GM23248 (cell line): ENCODE measurements at regions not wholly inside any gene's neighbourhood (a gene's known extent, or its start where the extent isn't known, plus 50 kb on each side); places are given as distances from the start of the nearest gene placed in this dataset.

Experiments
- DNase-seq: peaks from one replicate; pipeline ENCODE4 v3.0.0-alpha.2; 2015
- H2AFZ ChIP-seq: fragments of 200-600 bp; sonication (generic); 2 replicates; pipeline ENCODE4 v1.6.1; 2016; ENCODE audit warnings: antibody characterized with exemption
- H3F3A ChIP-seq: fragments of 200-600 bp; sonication (generic); 2 replicates; pipeline ENCODE4 v1.6.1; 2016; ENCODE audit warnings: mild to moderate bottlenecking, antibody characterized with exemption, mixed run types; ENCODE audit not compliant: insufficient read depth
- H3K27ac ChIP-seq: fragments of 200-600 bp; sonication (generic); 2 replicates; pipeline ENCODE4 v1.5.1; 2016; ENCODE audit warnings: mild to moderate bottlenecking
- H3K27me3 ChIP-seq: fragments of 200-600 bp; sonication (generic); replicated peaks from 2 replicates; pipeline ENCODE4 v1.6.1; 2016; ENCODE audit warnings: mild to moderate bottlenecking; ENCODE audit not compliant: insufficient read depth
- H3K36me3 ChIP-seq: fragments of 200-600 bp; sonication (generic); 2 replicates; pipeline ENCODE4 v1.6.1; 2016; ENCODE audit warnings: low read depth, mild to moderate bottlenecking
- H3K4me1 ChIP-seq: fragments of 200-600 bp; sonication (generic); 2 replicates; pipeline ENCODE4 v1.6.1; 2016; ENCODE audit warnings: mild to moderate bottlenecking; ENCODE audit not compliant: insufficient read depth
- H3K4me2 ChIP-seq: fragments of 200-600 bp; sonication (generic); one replicate; pipeline ENCODE4 v1.6.1; 2016; ENCODE audit warnings: mild to moderate bottlenecking; ENCODE audit not compliant: unreplicated experiment
- H3K4me3 ChIP-seq: fragments of 200-600 bp; sonication (generic); 2 replicates; pipeline ENCODE4 v1.5.1; 2016; ENCODE audit warnings: mild to moderate bottlenecking
- H3K79me2 ChIP-seq: fragments of 200-600 bp; sonication (generic); 2 replicates; pipeline ENCODE4 v1.6.1; 2016; ENCODE audit warnings: mild to moderate bottlenecking; ENCODE audit not compliant: insufficient read depth
- H3K9ac ChIP-seq: fragments of 200-600 bp; sonication (generic); 2 replicates; pipeline ENCODE4 v1.6.1; 2016; ENCODE audit warnings: mild to moderate bottlenecking
- H3K9me2 ChIP-seq: fragments of 200-600 bp; sonication (generic); 2 replicates; pipeline ENCODE4 v1.6.1; 2016; ENCODE audit warnings: mixed run types, mild to moderate bottlenecking, moderate library complexity; ENCODE audit not compliant: insufficient read depth
- H3K9me3 ChIP-seq: fragments of 200-600 bp; sonication (generic); one replicate; pipeline ENCODE4 v1.6.1; 2017; ENCODE audit warnings: low read depth
- H4K20me1 ChIP-seq: fragments of 200-600 bp; sonication (generic); 2 replicates; pipeline ENCODE4 v1.6.0; 2016; ENCODE audit not compliant: insufficient read depth
- EZH2 ChIP-seq: fragments of 200-600 bp; sonication (generic); IDR thresholded peaks from 2 replicates; pipeline ENCODE4 v1.6.1; 2018; ENCODE audit warnings: antibody characterized with exemption, mild to moderate bottlenecking; ENCODE audit not compliant: insufficient read depth, poor library complexity, severe bottlenecking
- EZH2phosphoT487 ChIP-seq: fragments of 200-600 bp; sonication (generic); IDR thresholded peaks from 2 replicates; pipeline ENCODE4 v1.6.1; 2018; ENCODE audit warnings: antibody characterized with exemption, moderate library complexity, mild to moderate bottlenecking, low read depth; ENCODE audit not compliant: insufficient read depth
- WGBS, 2 experiments: methylation state at CpG; one replicate each; pipeline ENCODE4 v1.1.6; 2015 to 2017; ENCODE audit warnings: low lambda C conversion rate in 2 of 2, low coverage in 1 of 2; ENCODE audit errors: missing lambda C conversion rate in 2 of 2; 5-methylcytosine and 5-hydroxymethylcytosine counted together
- in situ Hi-C: fragments of 300-500 bp; cut with MboI; formaldehyde crosslinking; loops from 2 replicates; pipeline ENCODE4 v1.15.0; 2020

- 33% methylated on average over 10 of the region's 10 CpGs for WGBS, 2 experiments
- Histone ChIP-seq H3K9me2 (no peaks in the 10 kb centered on the region), H3K36me3 (no peaks in the 10 kb centered on the region), H3K27ac (no peak overlapping the region), H2AFZ (no peak overlapping the region), H3K4me3 (no peak overlapping the region), H3K9me3 (no peaks in the 10 kb centered on the region), H3K4me1 (no peaks in the 10 kb centered on the region), H3K27me3 (no peaks in the 10 kb centered on the region; the same call in 1 of the 2 replicates), H3F3A (no peaks in the 10 kb centered on the region), H3K79me2 (no peaks in the 10 kb centered on the region), H4K20me1 (no peaks in the 10 kb centered on the region), H3K4me2 (no peak overlapping the region), H3K9ac (no peak overlapping the region)
- DNase-seq: no peak
- in situ Hi-C loops: no loop called here
- TF ChIP-seq EZH2: no peak
- no peak for TF ChIP-seq EZH2phosphoT487
Measured at GRCh38 chr16:22727285-22728166, 86.4 kb upstream of the HS3ST2 start.

GRCh38 chr16:22728167-22728836 lies 85.7 kb upstream of the HS3ST2 start:
- no peaks in the 10 kb centered on the region for H3K36me3 ChIP-seq
- 0 to 2% methylated on average over 4 of the region's 4 CpGs for WGBS, 2 experiments
- no peak overlapping the region for H3K27ac ChIP-seq
- no peak overlapping the region for H3K4me3 ChIP-seq
- no peak overlapping the region for H2AFZ ChIP-seq
- in situ Hi-C loops: no loop called here
- H3K79me2 ChIP-seq: no peaks in the 10 kb centered on the region
- H3F3A ChIP-seq: no peaks in the 10 kb centered on the region
- DNase-seq: no peak
- H3K9me3 ChIP-seq: no peaks in the 10 kb centered on the region
- no peak overlapping the region for H3K9ac ChIP-seq
- H3K27me3 ChIP-seq: no peaks in the 10 kb centered on the region; the same call in 1 of the 2 replicates
- H3K4me2 ChIP-seq: no peak overlapping the region
- no peaks in the 10 kb centered on the region for H3K4me1 ChIP-seq
- no peak for TF ChIP-seq EZH2
- TF ChIP-seq EZH2phosphoT487: no peak
- no peaks in the 10 kb centered on the region for H4K20me1 ChIP-seq
- H3K9me2 ChIP-seq: no peaks in the 10 kb centered on the region

- TF ChIP-seq EZH2: no peak
- no peak for TF ChIP-seq EZH2phosphoT487
- H3K36me3 ChIP-seq: no peaks in the 10 kb centered on the region
- no peaks in the 10 kb centered on the region for H3K4me1 ChIP-seq
- in situ Hi-C loops: no loop called here
- no peaks in the 10 kb centered on the region for H3K79me2 ChIP-seq
- no peak overlapping the region for H3K4me3 ChIP-seq
- WGBS, 2 experiments: 57 to 59% methylated on average over 2 of the region's 2 CpGs
- no peaks in the 10 kb centered on the region; the same call in 1 of the 2 replicates for H3K27me3 ChIP-seq
- H2AFZ ChIP-seq: no peak overlapping the region
- no peaks in the 10 kb centered on the region for H3K9me3 ChIP-seq
- no peaks in the 10 kb centered on the region for H4K20me1 ChIP-seq
- H3K9me2 ChIP-seq: no peaks in the 10 kb centered on the region
- H3K9ac ChIP-seq: no peak overlapping the region
- H3K27ac ChIP-seq: no peak overlapping the region
- H3K4me2 ChIP-seq: no peak overlapping the region
- no peaks in the 10 kb centered on the region for H3F3A ChIP-seq
- DNase-seq: no peak
Measured at GRCh38 chr16:22732400-22732799, 81.6 kb upstream of the HS3ST2 start.

- in situ Hi-C loops: no loop called here
- no peaks in the 10 kb centered on the region for H3K4me1 ChIP-seq
- TF ChIP-seq EZH2phosphoT487 (no peak), EZH2 (no peak)
Measured at GRCh38 chr16:22732959-22733358, 81.0 kb upstream of the HS3ST2 start.

More at GRCh38 chr16:22732959-22733358, 81.0 kb upstream of the HS3ST2 start:
- no peak overlapping the region for H3K4me2 ChIP-seq
- H3K79me2 ChIP-seq: no peaks in the 10 kb centered on the region
- H3K27me3 ChIP-seq: no peaks in the 10 kb centered on the region; the same call in 1 of the 2 replicates
- H4K20me1 ChIP-seq: no peaks in the 10 kb centered on the region
- no peaks in the 10 kb centered on the region for H3K9me2 ChIP-seq
- no peaks in the 10 kb centered on the region for H3K36me3 ChIP-seq
- no peaks in the 10 kb centered on the region for H3F3A ChIP-seq
- 58 to 60% methylated on average over 4 of the region's 4 CpGs for WGBS, 2 experiments
- no peaks in the 10 kb centered on the region for H3K9me3 ChIP-seq
- DNase-seq: no peak
- H3K9ac ChIP-seq: no peak overlapping the region
- no peak overlapping the region for H2AFZ ChIP-seq
- no peak overlapping the region for H3K27ac ChIP-seq
- H3K4me3 ChIP-seq: no peak overlapping the region
